ENCODE measurements at regions not wholly inside any gene's neighbourhood (a gene's known extent, or its start where the extent isn't known, plus 50 kb on each side); places are given as distances from the start of the nearest gene placed in this dataset.

DNA sequence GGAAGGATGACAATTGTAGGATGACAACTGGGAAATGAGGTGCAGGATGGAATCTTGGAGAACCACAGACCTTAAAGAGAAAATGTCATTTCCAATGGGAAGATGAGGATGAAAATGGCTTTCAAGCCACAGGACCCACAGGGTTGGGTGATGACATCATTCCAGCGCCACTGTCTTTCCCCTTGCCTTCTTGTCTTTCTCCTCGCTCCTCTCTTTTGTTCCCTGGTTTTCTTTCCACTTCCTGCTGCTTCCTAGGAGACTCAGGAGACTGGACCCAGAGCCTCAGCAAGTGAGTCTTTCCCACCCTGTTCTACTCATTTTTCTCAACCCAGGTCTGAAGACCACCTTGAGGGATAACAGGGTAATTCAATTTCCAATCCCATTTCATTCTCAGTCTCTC, 548.8 kb downstream of the FGF9 start:
- Histone ChIP-seq H3K27ac (no peak overlapping the region), H3K9me3 (no peaks in the 10 kb centered on the region), H3K36me3 (no peaks in the 10 kb centered on the region), H3K4me1 (peaks cover 0 to 25% (median 17%) of the 10 kb centered on the region in 4 donors), H3K4me3 (no peak overlapping the region), H3K27me3 (no peaks in the 10 kb centered on the region)
- intact Hi-C loops (cut with DNase I): no loop called here
- no peak for TF ChIP-seq POLR2A (IDR thresholded peaks at IDR 0.05)
- WGBS, 2 donors: 89 to 97% methylated on average over 2 of the region's 2 CpGs
- no peak for DNase-seq

GRCh38 chr13:22220151-22221135, 549.6 kb downstream of the FGF9 start:
- WGBS, 2 donors: 15 to 59% methylated on average over 17 of the region's 17 CpGs
- Histone ChIP-seq H3K27me3 (no peaks in the 10 kb centered on the region), H3K27ac (no peak overlapping the region), H3K36me3 (no peaks in the 10 kb centered on the region), H3K9me3 (no peaks in the 10 kb centered on the region), H3K4me1 (peaks cover 0 to 25% (median 17%) of the 10 kb centered on the region in 4 donors), H3K4me3 (no peak overlapping the region)
- no peak for DNase-seq
- no peak for TF ChIP-seq EP300 (IDR thresholded peaks at IDR 0.05)
- TF ChIP-seq POLR2A (IDR thresholded peaks at IDR 0.05): no peak
- TF ChIP-seq, protein P1, sequence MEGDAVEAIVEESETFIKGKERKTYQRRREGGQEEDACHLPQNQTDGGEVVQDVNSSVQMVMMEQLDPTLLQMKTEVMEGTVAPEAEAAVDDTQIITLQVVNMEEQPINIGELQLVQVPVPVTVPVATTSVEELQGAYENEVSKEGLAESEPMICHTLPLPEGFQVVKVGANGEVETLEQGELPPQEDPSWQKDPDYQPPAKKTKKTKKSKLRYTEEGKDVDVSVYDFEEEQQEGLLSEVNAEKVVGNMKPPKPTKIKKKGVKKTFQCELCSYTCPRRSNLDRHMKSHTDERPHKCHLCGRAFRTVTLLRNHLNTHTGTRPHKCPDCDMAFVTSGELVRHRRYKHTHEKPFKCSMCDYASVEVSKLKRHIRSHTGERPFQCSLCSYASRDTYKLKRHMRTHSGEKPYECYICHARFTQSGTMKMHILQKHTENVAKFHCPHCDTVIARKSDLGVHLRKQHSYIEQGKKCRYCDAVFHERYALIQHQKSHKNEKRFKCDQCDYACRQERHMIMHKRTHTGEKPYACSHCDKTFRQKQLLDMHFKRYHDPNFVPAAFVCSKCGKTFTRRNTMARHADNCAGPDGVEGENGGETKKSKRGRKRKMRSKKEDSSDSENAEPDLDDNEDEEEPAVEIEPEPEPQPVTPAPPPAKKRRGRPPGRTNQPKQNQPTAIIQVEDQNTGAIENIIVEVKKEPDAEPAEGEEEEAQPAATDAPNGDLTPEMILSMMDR (IDR thresholded peaks at IDR 0.05): no peak
- no peak for TF ChIP-seq POLR2AphosphoS5 (IDR thresholded peaks at IDR 0.05)
- intact Hi-C loops (cut with DNase I): no loop called here

DNA sequence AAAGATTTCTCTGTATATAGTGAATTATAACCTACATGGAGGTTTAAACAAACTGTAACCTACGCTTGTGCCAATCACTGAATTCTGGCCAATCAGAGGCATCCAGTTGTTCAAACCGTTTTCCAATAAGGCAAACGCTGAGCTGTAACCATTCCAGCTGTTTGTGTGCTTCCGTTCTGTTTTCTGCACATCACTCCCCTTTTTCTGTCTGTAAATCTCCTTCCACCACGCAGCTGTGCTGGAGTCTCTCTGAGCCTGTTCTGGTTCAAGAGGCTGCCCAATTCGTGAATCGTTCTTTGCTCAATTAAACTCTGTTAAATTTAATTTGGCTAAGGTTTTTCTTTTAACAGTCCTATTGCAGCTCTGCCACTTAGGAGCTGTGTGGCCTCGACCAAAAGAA, 552.5 kb downstream of the FGF9 start:
- H3K9me3 ChIP-seq: no peaks in the 10 kb centered on the region
- H3K36me3 ChIP-seq: no peaks in the 10 kb centered on the region
- 77 to 85% methylated on average over 8 of the region's 8 CpGs for WGBS, 2 donors
- H3K4me1 ChIP-seq: peaks cover 0 to 23% (median 15%) of the 10 kb centered on the region in 4 donors
- H3K4me3 ChIP-seq: no peak overlapping the region
- TF ChIP-seq POLR2A (IDR thresholded peaks at IDR 0.05): no peak
- no peak for TF ChIP-seq EP300 (IDR thresholded peaks at IDR 0.05)
- no peak for TF ChIP-seq POLR2AphosphoS5 (IDR thresholded peaks at IDR 0.05)
- TF ChIP-seq, protein P1 (IDR thresholded peaks at IDR 0.05): no peak
- intact Hi-C loops (cut with DNase I): no loop called here
- DNase-seq: no peak
- no peak overlapping the region for H3K27ac ChIP-seq
- no peaks in the 10 kb centered on the region for H3K27me3 ChIP-seq

- TF ChIP-seq POLR2A (IDR thresholded peaks at IDR 0.05): no peak
- TF ChIP-seq EP300 (IDR thresholded peaks at IDR 0.05): no peak
- TF ChIP-seq, protein P1 (IDR thresholded peaks at IDR 0.05): no peak
- no peak for TF ChIP-seq POLR2AphosphoS5 (IDR thresholded peaks at IDR 0.05)
- Histone ChIP-seq H3K27me3 (no peaks in the 10 kb centered on the region), H3K4me1 (no peaks in the 10 kb centered on the region), H3K27ac (no peak overlapping the region), H3K9me3 (no peaks in the 10 kb centered on the region), H3K4me3 (no peak overlapping the region), H3K36me3 (no peaks in the 10 kb centered on the region)
- WGBS, 2 donors: 55 to 81% methylated on average over 4 of the region's 4 CpGs
- DNase-seq: no peak
- intact Hi-C loops (cut with DNase I): no loop called here
These were observed 555.2 kb downstream of the FGF9 start for GRCh38 chr13:22226086-22226485.

DNA sequence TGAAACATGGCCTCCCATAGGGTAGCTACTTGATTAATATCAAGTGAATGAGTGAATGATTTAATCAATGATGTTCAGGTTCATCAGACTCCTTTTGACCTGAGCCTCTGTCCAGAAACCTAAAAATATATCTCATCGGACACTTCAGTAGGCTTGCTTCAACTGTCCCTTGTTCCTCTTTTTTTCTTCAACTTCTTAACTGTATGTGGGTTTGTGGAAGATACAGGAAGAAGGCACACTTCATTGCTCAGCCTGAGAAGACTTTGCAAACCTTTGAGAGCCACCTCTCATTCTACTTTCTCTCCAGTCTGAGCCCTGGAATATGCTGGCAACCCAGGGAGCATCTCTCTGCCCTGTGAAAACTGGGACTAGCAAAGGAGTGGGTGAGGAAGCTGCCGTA, 557.0 kb downstream of the FGF9 start:
- intact Hi-C loops (cut with DNase I): no loop called here
- WGBS, 2 donors: 76 to 91% methylated on average over 2 of the region's 2 CpGs
- H3K27ac ChIP-seq: no peak overlapping the region
- TF ChIP-seq POLR2A (IDR thresholded peaks at IDR 0.05): no peak
- TF ChIP-seq, protein P1 (IDR thresholded peaks at IDR 0.05): no peak
- no peak for TF ChIP-seq POLR2AphosphoS5 (IDR thresholded peaks at IDR 0.05)
- TF ChIP-seq EP300 (IDR thresholded peaks at IDR 0.05): no peak
- no peak for DNase-seq
- no peaks in the 10 kb centered on the region for H3K4me1 ChIP-seq
- no peak overlapping the region for H3K4me3 ChIP-seq
- H3K9me3 ChIP-seq: no peaks in the 10 kb centered on the region
- H3K36me3 ChIP-seq: no peaks in the 10 kb centered on the region
- no peaks in the 10 kb centered on the region for H3K27me3 ChIP-seq
